ENCODE measurements at regions not wholly inside any gene's neighbourhood (a gene's known extent, or its start where the extent isn't known, plus 50 kb on each side); places are given as distances from the start of the nearest gene placed in this dataset.

GRCh38 chr6:22036275-22036674, 260.6 kb downstream of the PRL start:
- Histone ChIP-seq H3K4me1 (ENCODE audit: control insufficient read depth, insufficient read depth, low read length) (peaks cover 2% of the 10 kb centered on the region; the same call in 1 of the 2 replicates), H2AK9ac (replicated peaks; ENCODE audit: low read depth, low read length, poor library complexity) (no peak overlapping the region), H3K14ac (replicated peaks; ENCODE audit: low read depth, low read length) (no peak overlapping the region), H3K79me1 (ENCODE audit: low read depth in 1 of 2, low read length in 2 of 2) (no peaks in the 10 kb centered on the region), H3K4me2 (ENCODE audit: low read depth, low read length) (no peak overlapping the region), H2BK5ac (ENCODE audit: low read depth, low read length, poor library complexity, severe bottlenecking) (no peak overlapping the region), H2BK120ac (ENCODE audit: low read depth, low read length) (no peak overlapping the region), H3K9me3 (ENCODE audit: control insufficient read depth, insufficient read depth, low read length) (peaks cover 2% of the 10 kb centered on the region; the same call in 1 of the 2 replicates), H3K4ac (ENCODE audit: low read depth, low read length) (peak overlapping the region; percentile 34; the same call in 1 of the 2 replicates), H4K20me1 (ENCODE audit: insufficient read depth, low read length) (no peaks in the 10 kb centered on the region), H2AK5ac (ENCODE audit: low read depth, low read length) (peak overlapping the region; percentile 60; the same call in 1 of the 2 replicates), H4K91ac (ENCODE audit: insufficient read depth, low read depth, low read length) (no peak overlapping the region), H4K8ac (ENCODE audit: low read depth in 2 of 2, low read length in 2 of 2) (peak overlapping the region in 1 of 2 experiments; percentile 15; a peak in 1 of 4 replicates), H2BK20ac (ENCODE audit: low read depth, low read length) (no peak overlapping the region), H3K18ac (ENCODE audit: low read depth, low read length) (no peak overlapping the region), H3K9ac (ENCODE audit: low read depth, low read length) (no peak overlapping the region), H3K27me3 (ENCODE audit: control insufficient read depth, insufficient read depth, low read length) (no peaks in the 10 kb centered on the region), H3K9me1 (ENCODE audit: insufficient read depth, low read length) (peaks cover 3% of the 10 kb centered on the region; the same call in 1 of the 2 replicates), H3K36me3 (ENCODE audit: control insufficient read depth, insufficient read depth, low read length) (no peaks in the 10 kb centered on the region; the same call in 1 of the 2 replicates), H2BK15ac (ENCODE audit: low read depth, low read length) (no peak overlapping the region), H2AFZ (replicated peaks; ENCODE audit: low read length, poor library complexity) (peak overlapping the region; percentile 49), H3K23ac (ENCODE audit: low read depth, low read length) (no peak overlapping the region), H3K56ac (ENCODE audit: extremely low read depth, insufficient read depth, low read length) (no peak overlapping the region), H3K4me3 (ENCODE audit: insufficient read depth, low read depth, low read length) (no peak overlapping the region), H4K5ac (ENCODE audit: low read depth, low read length) (no peak overlapping the region), H3K27ac (ENCODE audit: insufficient read depth, low read length) (no peak overlapping the region)
- ChIA-PET CTCF (no interaction called here), POLR2A (ENCODE audit: unreplicated experiment) (no interaction called here)
- dilution Hi-C loops (cut with HindIII; ENCODE audit: low sequenced_read_pairs, unreplicated experiment) (no loop called here), intact Hi-C loops (cut with micrococcal nuclease) (no loop called here), in situ Hi-C loops (cut with MboI; ENCODE audit: low sequenced_read_pairs) (no loop called here)
- peak; percentile 35 for DNase-seq
- no peak for ATAC-seq (ENCODE audit: low read depth)
- TF ChIP-seq CTCF (conservative IDR thresholded peaks at IDR 0.05; ENCODE audit: low read depth, low read length) (no peak), MAFK (IDR thresholded peaks at IDR 0.05; ENCODE audit: low read depth, low read length) (no peak), MAZ (IDR thresholded peaks at IDR 0.05; ENCODE audit: borderline replicate concordance, low read depth, low read length) (no peak), CEBPB (IDR thresholded peaks at IDR 0.05; ENCODE audit: low read depth, low read length) (no peak), BHLHE40 (IDR thresholded peaks at IDR 0.05; ENCODE audit: low read depth, low read length) (no peak), CHD1 (IDR thresholded peaks at IDR 0.05; ENCODE audit: low read depth, low read length) (no peak), SMC3 (IDR thresholded peaks at IDR 0.05; ENCODE audit: low read depth, low read length) (no peak), RFX5 (IDR thresholded peaks at IDR 0.05; ENCODE audit: low read depth, low read length) (no peak), RCOR1 (IDR thresholded peaks at IDR 0.05; ENCODE audit: insufficient replicate concordance, low read length) (no peak), RAD21 (IDR thresholded peaks at IDR 0.05; ENCODE audit: low read length) (no peak), MXI1 (IDR thresholded peaks at IDR 0.05; ENCODE audit: borderline replicate concordance, low read depth, low read length) (no peak), POLR2A (IDR thresholded peaks at IDR 0.05; ENCODE audit: low read depth, low read length) (no peak), FOS (IDR thresholded peaks at IDR 0.05; ENCODE audit: low read depth, low read length) (no peak), NFE2L2 (IDR thresholded peaks at IDR 0.05; ENCODE audit: low read depth, low read length) (no peak)
- TF ChIP-seq, protein P1, sequence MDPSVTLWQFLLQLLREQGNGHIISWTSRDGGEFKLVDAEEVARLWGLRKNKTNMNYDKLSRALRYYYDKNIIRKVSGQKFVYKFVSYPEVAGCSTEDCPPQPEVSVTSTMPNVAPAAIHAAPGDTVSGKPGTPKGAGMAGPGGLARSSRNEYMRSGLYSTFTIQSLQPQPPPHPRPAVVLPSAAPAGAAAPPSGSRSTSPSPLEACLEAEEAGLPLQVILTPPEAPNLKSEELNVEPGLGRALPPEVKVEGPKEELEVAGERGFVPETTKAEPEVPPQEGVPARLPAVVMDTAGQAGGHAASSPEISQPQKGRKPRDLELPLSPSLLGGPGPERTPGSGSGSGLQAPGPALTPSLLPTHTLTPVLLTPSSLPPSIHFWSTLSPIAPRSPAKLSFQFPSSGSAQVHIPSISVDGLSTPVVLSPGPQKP (IDR thresholded peaks at IDR 0.05; ENCODE audit: borderline replicate concordance, low read depth, low read length) = no peak
- TF ChIP-seq, protein P2, sequence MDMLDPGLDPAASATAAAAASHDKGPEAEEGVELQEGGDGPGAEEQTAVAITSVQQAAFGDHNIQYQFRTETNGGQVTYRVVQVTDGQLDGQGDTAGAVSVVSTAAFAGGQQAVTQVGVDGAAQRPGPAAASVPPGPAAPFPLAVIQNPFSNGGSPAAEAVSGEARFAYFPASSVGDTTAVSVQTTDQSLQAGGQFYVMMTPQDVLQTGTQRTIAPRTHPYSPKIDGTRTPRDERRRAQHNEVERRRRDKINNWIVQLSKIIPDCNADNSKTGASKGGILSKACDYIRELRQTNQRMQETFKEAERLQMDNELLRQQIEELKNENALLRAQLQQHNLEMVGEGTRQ (IDR thresholded peaks at IDR 0.05; ENCODE audit: low read depth, low read length) = no peak
- WGBS, 2 experiments (ENCODE audit: extremely low coverage in 2 of 2, insufficient read length in 1 of 2) = 67% methylated on average over 2 of the region's 7 CpGs; no CpG with 5 or more reads in 1 of the 2 experiments
- no TSS peak for BruUV-seq (replicated peaks)
